Central memory CD8-positive, alpha-beta T cell (primary cell): ENCODE measurements at regions not wholly inside any gene's neighbourhood (a gene's known extent, or its start where the extent isn't known, plus 50 kb on each side); places are given as distances from the start of the nearest gene placed in this dataset.

Experiments used
- ATAC-seq: fragments of 150-1000 bp; cut with Tn5 transposase; replicated peaks from 2 replicates; pipeline ENCODE4 v1.10.0; 2022; ENCODE audit warnings: mild to moderate bottlenecking, moderate FRiP score, moderate number of reproducible peaks; ENCODE audit not compliant: poor library complexity, severe bottlenecking; ENCODE audit errors: extremely low read depth
- DNase-seq, 2 donors: peaks; one replicate each; pipeline ENCODE4 v3.0.0; 2021; ENCODE audit warnings: low spot score in 2 of 2
- H3K27ac Mint-ChIP-seq: one replicate; pipeline ENCODE4 v1.8.0; 2022; ENCODE audit warnings: low read depth, mild to moderate bottlenecking, moderate library complexity, mixed read lengths
- H3K27me3 Mint-ChIP-seq: one replicate; pipeline ENCODE4 v1.8.0; 2022; ENCODE audit warnings: mixed read lengths
- H3K36me3 Mint-ChIP-seq: one replicate; pipeline ENCODE4 v1.8.0; 2022; ENCODE audit warnings: mild to moderate bottlenecking, moderate library complexity, mixed read lengths; ENCODE audit not compliant: insufficient read depth
- H3K4me1 Mint-ChIP-seq: one replicate; pipeline ENCODE4 v1.8.0; 2022; ENCODE audit warnings: mixed read lengths
- H3K4me3 Mint-ChIP-seq: one replicate; pipeline ENCODE4 v1.8.0; 2022; ENCODE audit warnings: mild to moderate bottlenecking, moderate library complexity, mixed read lengths
- H3K9me3 Mint-ChIP-seq: one replicate; pipeline ENCODE4 v1.8.0; 2022; ENCODE audit warnings: mixed read lengths

- Mint-ChIP-seq H3K27me3 (peaks cover 31% of the 10 kb centered on the region), H3K4me3 (no peak overlapping the region), H3K27ac (no peak overlapping the region), H3K9me3 (no peaks in the 10 kb centered on the region), H3K4me1 (no peaks in the 10 kb centered on the region), H3K36me3 (no peaks in the 10 kb centered on the region)
- no peak for DNase-seq
- no peak for ATAC-seq
Observed at GRCh38 chr12:28811457-28811856, 337.6 kb upstream of the FAR2 start.

- ATAC-seq (no peak), DNase-seq (no peak)
- Mint-ChIP-seq H3K36me3 (no peaks in the 10 kb centered on the region), H3K9me3 (no peaks in the 10 kb centered on the region), H3K27me3 (peaks cover 17% of the 10 kb centered on the region), H3K4me3 (no peak overlapping the region), H3K27ac (no peak overlapping the region), H3K4me1 (no peaks in the 10 kb centered on the region)
Observed at GRCh38 chr12:28814246-28814645, 334.8 kb upstream of the FAR2 start.

DNA sequence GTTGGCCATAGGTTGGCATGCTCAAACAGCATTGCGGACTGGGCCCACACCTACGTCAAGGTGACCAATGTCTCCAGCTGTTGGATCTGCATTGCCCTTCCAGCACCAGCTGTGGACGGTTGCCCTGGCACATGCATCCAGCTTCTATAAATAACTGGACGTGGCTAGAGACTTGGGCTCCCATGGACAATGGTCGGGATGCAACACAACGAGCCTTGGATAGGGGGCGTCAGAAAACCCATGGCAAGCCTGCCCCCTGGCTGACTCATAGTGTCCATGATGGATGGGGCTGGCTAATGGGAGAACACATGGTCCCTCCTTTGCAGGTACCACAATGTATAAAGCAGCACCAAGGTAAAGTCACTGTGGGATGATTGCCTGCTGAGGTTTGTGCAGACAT lies 331.6 kb upstream of the FAR2 start:
- H3K4me3 Mint-ChIP-seq = no peak overlapping the region

DNA sequence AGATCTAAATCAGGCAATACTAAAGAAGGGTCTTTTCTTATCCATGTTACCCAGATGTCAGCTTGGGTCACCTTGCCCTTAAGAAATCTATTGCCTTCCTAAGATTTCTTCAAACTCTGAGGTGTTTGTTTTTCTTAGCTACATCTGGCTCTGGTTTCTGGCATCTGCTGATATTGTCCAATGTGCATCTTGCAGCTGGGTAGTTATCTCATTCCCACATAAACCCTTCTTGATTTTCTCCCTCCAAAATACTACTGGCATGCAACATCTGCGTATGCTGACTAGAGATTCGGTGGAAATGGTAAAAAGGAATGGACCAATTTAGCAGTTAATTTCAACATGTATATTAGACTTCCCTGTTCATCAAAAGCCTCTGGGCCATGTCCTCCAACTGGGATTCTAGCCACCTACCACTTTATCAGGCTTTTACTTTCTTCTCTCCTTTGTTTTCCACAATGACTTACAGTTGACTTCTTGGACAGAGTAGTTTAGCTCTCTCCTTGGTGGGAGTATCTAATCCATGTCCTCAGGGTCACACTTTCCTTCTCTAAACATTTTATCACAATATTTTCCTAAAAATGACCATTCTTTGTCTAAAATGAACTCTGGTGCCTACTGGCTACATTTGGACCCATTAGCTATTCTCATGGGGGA lies 324.8 kb upstream of the FAR2 start:
- DNase-seq = no peak
- ATAC-seq = no peak
- H3K36me3 Mint-ChIP-seq = no peaks in the 10 kb centered on the region
- no peak overlapping the region for H3K4me3 Mint-ChIP-seq
- H3K27me3 Mint-ChIP-seq = peaks cover 10% of the 10 kb centered on the region
- H3K4me1 Mint-ChIP-seq = no peaks in the 10 kb centered on the region
- no peak overlapping the region for H3K27ac Mint-ChIP-seq
- H3K9me3 Mint-ChIP-seq = no peaks in the 10 kb centered on the region

More for the DNA sequence above, 331.6 kb upstream of the FAR2 start:
- no peaks in the 10 kb centered on the region for H3K27me3 Mint-ChIP-seq
- no peaks in the 10 kb centered on the region for H3K36me3 Mint-ChIP-seq
- DNase-seq (no peak), ATAC-seq (no peak)
- no peaks in the 10 kb centered on the region for H3K4me1 Mint-ChIP-seq
- H3K27ac Mint-ChIP-seq = no peak overlapping the region
- no peaks in the 10 kb centered on the region for H3K9me3 Mint-ChIP-seq

DNA sequence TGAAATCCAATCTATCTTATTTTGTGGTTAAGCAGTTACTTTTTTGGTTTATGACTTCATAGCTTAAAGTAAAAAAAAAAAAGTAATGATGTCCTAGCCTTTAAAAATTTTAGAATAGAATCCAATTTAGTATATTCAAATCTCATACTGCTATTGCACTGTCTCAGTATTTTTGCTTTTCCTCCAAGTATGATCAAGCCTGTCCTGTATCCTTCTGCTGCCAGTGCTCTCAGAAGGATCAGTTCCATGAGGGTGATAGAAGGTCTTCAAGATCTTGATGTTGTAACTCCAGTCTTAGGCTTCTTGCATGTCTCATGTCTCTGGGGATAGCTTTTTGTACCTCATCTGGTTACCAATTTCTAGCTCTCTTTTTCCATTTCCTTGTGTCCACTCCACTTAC lies 324.2 kb upstream of the FAR2 start:
- Mint-ChIP-seq H3K27me3 (peaks cover 10% of the 10 kb centered on the region), H3K27ac (no peak overlapping the region), H3K4me3 (no peak overlapping the region), H3K4me1 (no peaks in the 10 kb centered on the region), H3K9me3 (no peaks in the 10 kb centered on the region), H3K36me3 (no peaks in the 10 kb centered on the region)
- ATAC-seq (no peak), DNase-seq (no peak)

DNA sequence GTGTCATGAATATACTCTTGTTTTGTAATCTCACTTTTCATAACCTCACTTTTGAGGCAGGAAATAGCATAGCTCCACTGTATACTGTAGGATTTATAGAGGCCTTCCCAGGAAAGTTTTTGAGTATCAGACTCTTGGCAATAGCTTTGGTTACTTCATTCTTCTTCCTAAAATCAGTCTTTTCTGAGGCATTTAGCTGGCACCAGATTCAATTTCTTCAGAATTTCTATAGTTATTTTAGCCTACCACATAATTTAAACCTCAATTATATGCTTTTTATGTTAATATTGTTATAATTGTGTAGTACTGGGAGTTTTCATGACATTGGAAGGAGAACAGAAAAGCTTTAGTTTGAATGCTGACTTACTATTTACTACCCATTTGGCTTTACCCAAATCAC lies 322.3 kb upstream of the FAR2 start:
- no peak for DNase-seq
- Mint-ChIP-seq H3K27me3 (peaks cover 22% of the 10 kb centered on the region), H3K27ac (no peak overlapping the region), H3K4me3 (no peak overlapping the region), H3K9me3 (no peaks in the 10 kb centered on the region), H3K36me3 (no peaks in the 10 kb centered on the region), H3K4me1 (no peaks in the 10 kb centered on the region)
- no peak for ATAC-seq

DNA sequence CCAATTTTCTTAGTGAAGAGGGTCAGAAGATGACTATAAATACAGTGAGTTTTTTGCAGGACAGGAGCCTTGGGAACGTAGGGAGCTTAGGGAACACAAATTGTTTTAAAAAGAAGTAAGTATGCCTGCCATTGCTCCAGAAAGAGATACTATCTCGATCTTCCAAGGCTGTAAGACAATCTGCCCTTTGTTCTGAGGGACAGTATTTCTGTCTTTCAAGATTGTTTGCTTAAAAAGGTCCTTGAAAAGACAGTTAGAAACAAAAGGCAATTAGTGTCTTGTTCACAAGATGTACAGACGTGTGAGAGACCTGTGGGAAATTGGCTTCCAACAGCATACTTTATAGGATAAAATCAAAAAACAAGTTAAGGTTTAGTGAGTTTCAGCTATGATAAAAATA lies 321.2 kb upstream of the FAR2 start:
- ATAC-seq = no peak
- Mint-ChIP-seq H3K27me3 (peaks cover 22% of the 10 kb centered on the region), H3K27ac (no peak overlapping the region), H3K4me3 (no peak overlapping the region), H3K36me3 (peaks cover 2% of the 10 kb centered on the region), H3K4me1 (no peaks in the 10 kb centered on the region), H3K9me3 (no peaks in the 10 kb centered on the region)
- DNase-seq = no peak

GRCh38 chr12:28828318-28828717 lies 320.8 kb upstream of the FAR2 start:
- ATAC-seq (no peak), DNase-seq (no peak)
- Mint-ChIP-seq H3K27me3 (peaks cover 22% of the 10 kb centered on the region), H3K36me3 (peaks cover 2% of the 10 kb centered on the region), H3K4me1 (no peaks in the 10 kb centered on the region), H3K9me3 (no peaks in the 10 kb centered on the region), H3K4me3 (no peak overlapping the region), H3K27ac (no peak overlapping the region)

DNA sequence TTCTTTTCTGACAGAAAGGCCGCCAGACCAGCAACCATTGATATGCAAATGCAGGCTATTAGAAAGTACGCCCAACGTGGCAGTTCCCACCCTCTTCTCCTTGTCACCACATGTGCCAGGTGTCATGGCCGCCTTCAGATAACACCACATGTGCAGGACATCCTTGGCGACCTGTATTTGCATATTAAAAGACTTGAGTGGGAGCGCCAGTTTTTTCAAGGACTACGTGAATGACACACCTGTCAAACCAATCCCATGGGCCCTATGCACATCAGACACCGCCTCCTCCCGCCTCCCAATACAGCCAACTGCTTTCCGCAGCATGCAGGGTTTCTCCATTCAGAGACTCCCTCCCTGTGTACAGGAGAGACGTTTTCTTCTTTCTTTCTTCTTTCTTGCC lies 318.6 kb upstream of the FAR2 start:
- Mint-ChIP-seq H3K4me3 (no peak overlapping the region), H3K9me3 (peaks cover 15% of the 10 kb centered on the region), H3K27ac (no peak overlapping the region), H3K27me3 (peaks cover 22% of the 10 kb centered on the region), H3K4me1 (no peaks in the 10 kb centered on the region), H3K36me3 (peaks cover 2% of the 10 kb centered on the region)
- DNase-seq (no peak), ATAC-seq (no peak)

DNA sequence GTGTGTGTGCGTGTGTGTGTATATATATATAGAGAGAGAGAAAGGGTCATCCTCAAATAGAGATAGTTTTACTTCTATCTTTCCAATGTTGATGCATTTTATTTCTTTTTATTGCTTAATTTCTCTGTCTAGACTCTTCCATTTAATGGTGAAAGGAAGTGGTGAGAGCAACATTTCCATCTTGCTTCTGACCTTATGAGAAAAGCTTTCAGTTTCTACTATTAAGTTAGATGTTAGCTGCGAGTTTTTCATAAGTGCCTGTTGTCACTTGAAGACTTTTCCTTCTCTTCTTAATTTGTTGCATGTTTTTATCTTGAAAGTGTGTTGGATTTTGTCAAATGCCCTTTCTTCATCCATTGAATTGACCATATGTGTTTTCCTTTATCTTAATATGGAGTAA lies 304.4 kb upstream of the FAR2 start:
- peaks cover 6% of the 10 kb centered on the region for H3K9me3 Mint-ChIP-seq
- no peak overlapping the region for H3K4me3 Mint-ChIP-seq
- no peak overlapping the region for H3K27ac Mint-ChIP-seq
- DNase-seq = no peak
- peaks cover 7% of the 10 kb centered on the region for H3K27me3 Mint-ChIP-seq
- no peaks in the 10 kb centered on the region for H3K36me3 Mint-ChIP-seq
- no peak for ATAC-seq
- H3K4me1 Mint-ChIP-seq = no peaks in the 10 kb centered on the region

DNA sequence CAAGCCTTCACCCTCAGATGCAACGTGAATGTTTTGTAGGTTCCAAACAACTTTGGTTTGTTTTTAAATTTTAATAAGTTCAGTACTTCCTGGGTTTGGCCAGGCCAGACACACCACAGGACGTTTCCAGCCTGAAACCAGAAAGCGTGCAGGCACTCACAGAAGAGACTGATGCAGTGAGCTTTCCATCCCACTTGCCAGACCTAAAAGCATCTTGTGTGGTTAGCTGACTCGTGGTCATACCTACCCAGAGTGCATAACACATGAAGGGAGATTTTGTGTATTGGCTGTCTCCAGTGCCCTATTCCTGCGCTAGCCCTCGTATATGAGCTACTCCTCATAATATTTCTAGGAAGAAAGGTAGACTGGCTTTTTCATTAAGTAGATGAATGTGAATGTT lies 297.3 kb upstream of the FAR2 start:
- Mint-ChIP-seq H3K4me3 (no peak overlapping the region), H3K36me3 (no peaks in the 10 kb centered on the region), H3K27ac (no peak overlapping the region), H3K27me3 (peaks cover 10% of the 10 kb centered on the region), H3K9me3 (no peaks in the 10 kb centered on the region), H3K4me1 (no peaks in the 10 kb centered on the region)
- DNase-seq (no peak), ATAC-seq (no peak)

GRCh38 chr12:28855761-28856310 lies 293.2 kb upstream of the FAR2 start:
- H3K36me3 Mint-ChIP-seq = no peaks in the 10 kb centered on the region
- no peaks in the 10 kb centered on the region for H3K9me3 Mint-ChIP-seq
- H3K27ac Mint-ChIP-seq = no peak overlapping the region
- no peaks in the 10 kb centered on the region for H3K4me1 Mint-ChIP-seq
- H3K4me3 Mint-ChIP-seq = no peak overlapping the region
- ATAC-seq (no peak), DNase-seq (no peak)
- H3K27me3 Mint-ChIP-seq = no peaks in the 10 kb centered on the region

GRCh38 chr12:28857369-28857768 lies 291.7 kb upstream of the FAR2 start:
- no peaks in the 10 kb centered on the region for H3K36me3 Mint-ChIP-seq

More at GRCh38 chr12:28857369-28857768, 291.7 kb upstream of the FAR2 start:
- Mint-ChIP-seq H3K4me3 (no peak overlapping the region), H3K27me3 (no peaks in the 10 kb centered on the region), H3K9me3 (no peaks in the 10 kb centered on the region), H3K27ac (no peak overlapping the region), H3K4me1 (no peaks in the 10 kb centered on the region)
- DNase-seq = no peak
- ATAC-seq = no peak
